Sigmoid colon (tissue), 4 donors: ENCODE measurements at regions not wholly inside any gene's neighbourhood (a gene's known extent, or its start where the extent isn't known, plus 50 kb on each side); places are given as distances from the start of the nearest gene placed in this dataset.

ENCODE experiments used
- POLR2AphosphoS5 ChIP-seq, 4 donors: sonication (generic); formaldehyde crosslinking; IDR thresholded peaks; one replicate each; pipeline ENCODE4 v1.6.1; 2017; ENCODE audit warnings: antibody characterized with exemption in 4 of 4
- TF ChIP-seq, protein P1 (sequence below), 4 experiments: fragments of 450-650 bp in 3 of 4; fragments of 200-600 bp in 1 of 4; IDR thresholded peaks; one replicate each; pipeline ENCODE4 v1.5.1; 2016 to 2019; ENCODE audit warnings: antibody characterized with exemption in 4 of 4, mild to moderate bottlenecking in 3 of 4, moderate library complexity in 2 of 4

DNA sequence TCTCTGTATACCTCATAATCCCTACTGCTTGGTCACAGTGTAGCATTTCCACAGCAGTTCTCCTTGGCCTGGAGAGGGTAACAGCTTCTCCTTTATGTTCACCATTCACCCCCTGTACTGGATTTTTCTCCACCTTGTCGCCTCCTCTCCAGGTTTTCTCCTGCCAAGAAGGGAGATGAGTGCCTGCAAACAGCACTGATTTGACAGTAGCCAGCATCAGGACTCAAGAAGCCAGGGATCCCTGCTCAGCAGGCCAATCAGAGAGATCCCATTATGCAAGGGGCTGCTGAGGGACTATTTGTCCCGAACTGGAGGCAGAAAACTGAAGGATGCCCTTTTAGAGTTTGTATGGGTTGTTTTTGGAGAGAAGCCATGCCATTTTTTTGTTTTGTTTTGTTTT lies 68.6 kb upstream of the RIPOR2 start:
- TF ChIP-seq POLR2AphosphoS5 (IDR thresholded peaks at IDR 0.05) = peak in 2 of 4 donors; percentile 35 to 49
- TF ChIP-seq, protein P1, sequence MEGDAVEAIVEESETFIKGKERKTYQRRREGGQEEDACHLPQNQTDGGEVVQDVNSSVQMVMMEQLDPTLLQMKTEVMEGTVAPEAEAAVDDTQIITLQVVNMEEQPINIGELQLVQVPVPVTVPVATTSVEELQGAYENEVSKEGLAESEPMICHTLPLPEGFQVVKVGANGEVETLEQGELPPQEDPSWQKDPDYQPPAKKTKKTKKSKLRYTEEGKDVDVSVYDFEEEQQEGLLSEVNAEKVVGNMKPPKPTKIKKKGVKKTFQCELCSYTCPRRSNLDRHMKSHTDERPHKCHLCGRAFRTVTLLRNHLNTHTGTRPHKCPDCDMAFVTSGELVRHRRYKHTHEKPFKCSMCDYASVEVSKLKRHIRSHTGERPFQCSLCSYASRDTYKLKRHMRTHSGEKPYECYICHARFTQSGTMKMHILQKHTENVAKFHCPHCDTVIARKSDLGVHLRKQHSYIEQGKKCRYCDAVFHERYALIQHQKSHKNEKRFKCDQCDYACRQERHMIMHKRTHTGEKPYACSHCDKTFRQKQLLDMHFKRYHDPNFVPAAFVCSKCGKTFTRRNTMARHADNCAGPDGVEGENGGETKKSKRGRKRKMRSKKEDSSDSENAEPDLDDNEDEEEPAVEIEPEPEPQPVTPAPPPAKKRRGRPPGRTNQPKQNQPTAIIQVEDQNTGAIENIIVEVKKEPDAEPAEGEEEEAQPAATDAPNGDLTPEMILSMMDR (IDR thresholded peaks at IDR 0.05) = no peak
